ENCODE measurements at regions not wholly inside any gene's neighbourhood (a gene's known extent, or its start where the extent isn't known, plus 50 kb on each side); places are given as distances from the start of the nearest gene placed in this dataset.

- no peak for TF ChIP-seq POLR2AphosphoS5 (IDR thresholded peaks at IDR 0.05)
- no peak for TF ChIP-seq EP300 (IDR thresholded peaks at IDR 0.05)
- no peak for TF ChIP-seq CTCF (IDR thresholded peaks at IDR 0.05)
- TF ChIP-seq POLR2A (IDR thresholded peaks at IDR 0.05): no peak
These were observed 301.5 kb downstream of the FZD1 start for GRCh38 chr7:91565499-91566401.
